Retinal pigment epithelial cell (primary cell): ENCODE measurements at regions not wholly inside any gene's neighbourhood (a gene's known extent, or its start where the extent isn't known, plus 50 kb on each side); places are given as distances from the start of the nearest gene placed in this dataset.
A peak's percentile ranks its signal among the peaks of the same experiment; 100 is the strongest.

Experiments
- DNase-seq: peaks from one replicate; pipeline ENCODE4 v3.0.0-alpha.2; 2010; ENCODE audit warnings: low read depth
- H3K4me3 ChIP-seq: 2 replicates; pipeline ENCODE4 v1.5.1; 2011; ENCODE audit warnings: mild to moderate bottlenecking, low read length, control low read depth, moderate library complexity
- TF ChIP-seq, protein P1 (sequence below): conservative IDR thresholded peaks from 2 replicates; pipeline ENCODE4 v1.5.1; 2011; ENCODE audit warnings: low read depth, low read length, control low read depth, inconsistent platforms

DNA sequence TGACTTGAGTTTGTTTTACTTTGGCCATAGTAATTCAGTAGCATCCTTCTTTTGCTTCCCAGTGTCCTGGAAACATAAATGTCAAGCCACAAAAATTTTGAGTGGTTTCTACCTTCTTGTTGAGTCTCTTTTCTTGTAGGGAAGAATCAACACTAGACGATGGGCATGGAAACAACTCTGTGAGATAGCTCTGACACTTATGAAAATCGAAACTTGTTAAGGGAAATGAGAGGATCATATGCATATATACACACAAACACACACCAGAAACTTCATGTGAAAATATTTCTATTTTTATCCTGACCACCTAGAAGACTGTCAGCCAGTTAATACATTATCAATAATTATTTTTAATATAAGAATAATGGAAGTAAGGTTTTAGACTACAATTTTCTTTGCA lies 1247.3 kb upstream of the FLRT2 start:
- TF ChIP-seq, protein P1, sequence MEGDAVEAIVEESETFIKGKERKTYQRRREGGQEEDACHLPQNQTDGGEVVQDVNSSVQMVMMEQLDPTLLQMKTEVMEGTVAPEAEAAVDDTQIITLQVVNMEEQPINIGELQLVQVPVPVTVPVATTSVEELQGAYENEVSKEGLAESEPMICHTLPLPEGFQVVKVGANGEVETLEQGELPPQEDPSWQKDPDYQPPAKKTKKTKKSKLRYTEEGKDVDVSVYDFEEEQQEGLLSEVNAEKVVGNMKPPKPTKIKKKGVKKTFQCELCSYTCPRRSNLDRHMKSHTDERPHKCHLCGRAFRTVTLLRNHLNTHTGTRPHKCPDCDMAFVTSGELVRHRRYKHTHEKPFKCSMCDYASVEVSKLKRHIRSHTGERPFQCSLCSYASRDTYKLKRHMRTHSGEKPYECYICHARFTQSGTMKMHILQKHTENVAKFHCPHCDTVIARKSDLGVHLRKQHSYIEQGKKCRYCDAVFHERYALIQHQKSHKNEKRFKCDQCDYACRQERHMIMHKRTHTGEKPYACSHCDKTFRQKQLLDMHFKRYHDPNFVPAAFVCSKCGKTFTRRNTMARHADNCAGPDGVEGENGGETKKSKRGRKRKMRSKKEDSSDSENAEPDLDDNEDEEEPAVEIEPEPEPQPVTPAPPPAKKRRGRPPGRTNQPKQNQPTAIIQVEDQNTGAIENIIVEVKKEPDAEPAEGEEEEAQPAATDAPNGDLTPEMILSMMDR, result no peak
- no peak overlapping the region for H3K4me3 ChIP-seq
- DNase-seq, result no peak

DNA sequence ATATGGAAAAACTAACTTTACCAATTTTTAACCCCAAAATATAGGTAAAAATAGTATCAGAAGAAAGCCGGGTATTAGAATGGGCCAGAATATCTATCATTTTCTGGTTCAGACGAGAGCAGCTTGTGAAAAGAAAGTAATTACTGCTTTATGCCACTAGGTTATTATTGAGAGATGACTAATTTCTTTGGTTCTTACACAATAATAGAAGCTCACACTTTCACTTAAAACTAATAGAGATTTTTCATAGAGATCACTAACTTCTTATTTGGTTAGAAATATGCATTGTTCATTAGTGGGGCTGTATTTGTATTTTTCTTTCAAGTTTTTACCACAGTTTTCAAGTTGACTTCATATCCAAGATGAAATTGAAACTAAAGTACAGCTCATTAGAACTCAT lies 1241.2 kb upstream of the FLRT2 start:
- H3K4me3 ChIP-seq, result no peak overlapping the region
- TF ChIP-seq, protein P1, result no peak
- DNase-seq, result no peak

DNA sequence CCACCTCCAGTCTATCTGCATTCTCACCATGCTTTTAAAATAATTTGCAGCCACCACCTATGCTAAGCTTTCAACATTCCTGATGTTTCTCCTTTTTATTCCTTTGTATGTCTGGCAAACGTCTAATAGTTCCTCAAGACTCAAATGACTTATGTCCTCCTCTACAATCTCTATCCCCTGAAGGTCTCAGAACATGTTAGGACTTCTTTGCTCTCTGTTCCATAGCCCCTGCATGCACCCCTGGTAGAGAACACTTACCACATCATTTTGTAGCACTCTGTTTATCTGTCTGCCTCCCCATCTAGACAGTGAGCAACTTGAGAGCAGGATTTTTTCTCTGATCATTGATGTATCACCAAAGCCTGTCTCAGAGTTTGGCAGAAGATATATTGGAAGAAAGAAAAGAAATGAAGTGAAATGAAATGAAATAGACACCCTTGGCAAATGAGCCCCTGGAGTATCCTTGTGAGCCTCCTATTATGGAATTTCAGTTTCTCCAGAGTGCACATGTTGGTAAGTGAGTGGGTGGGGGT lies 1231.2 kb upstream of the FLRT2 start:
- TF ChIP-seq, protein P1, result no peak
- DNase-seq, result no peak
- H3K4me3 ChIP-seq, result no peak overlapping the region

DNA sequence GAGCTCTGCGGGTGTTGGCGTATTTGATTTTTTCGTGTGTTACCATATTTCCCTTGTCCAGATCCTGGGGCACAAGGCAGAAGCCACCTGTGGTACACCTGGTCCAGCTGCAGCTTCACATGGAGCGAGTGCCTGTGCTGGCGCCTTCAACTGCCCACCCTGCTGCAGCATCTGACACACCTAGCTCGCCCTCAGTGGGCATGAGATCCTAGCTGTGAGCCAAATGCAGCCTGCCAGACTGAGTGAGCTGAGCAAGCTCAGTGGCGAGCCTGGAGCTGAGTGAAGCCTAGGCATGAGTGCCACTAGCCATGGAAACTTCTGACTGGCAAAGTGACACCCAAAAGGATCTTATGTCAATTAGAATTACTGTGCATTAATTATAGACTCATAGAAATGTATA lies 1226.8 kb upstream of the FLRT2 start:
- TF ChIP-seq, protein P1, result no peak
- H3K4me3 ChIP-seq, result no peak overlapping the region
- DNase-seq, result no peak

DNA sequence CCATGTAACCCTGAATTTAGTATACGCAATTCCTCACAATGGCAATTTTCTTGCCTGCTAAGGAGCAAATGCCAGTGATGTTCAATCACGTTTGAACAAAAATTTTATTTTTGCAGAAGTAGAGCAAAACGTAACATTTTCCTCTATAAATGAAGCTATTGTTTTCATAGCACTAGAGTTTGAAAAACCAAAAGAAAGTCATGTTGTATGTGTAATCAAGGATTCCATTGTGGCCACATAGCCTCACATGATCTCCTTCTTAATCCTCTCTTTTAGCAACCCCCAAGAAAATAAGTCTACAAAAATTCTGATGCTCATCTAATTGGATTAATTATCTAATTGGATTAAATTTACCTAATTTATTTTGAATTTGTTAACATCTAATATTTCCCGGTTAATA lies 1217.4 kb upstream of the FLRT2 start:
- DNase-seq, result peak; percentile 71
- TF ChIP-seq, protein P1, result no peak
- no peak overlapping the region for H3K4me3 ChIP-seq

DNA sequence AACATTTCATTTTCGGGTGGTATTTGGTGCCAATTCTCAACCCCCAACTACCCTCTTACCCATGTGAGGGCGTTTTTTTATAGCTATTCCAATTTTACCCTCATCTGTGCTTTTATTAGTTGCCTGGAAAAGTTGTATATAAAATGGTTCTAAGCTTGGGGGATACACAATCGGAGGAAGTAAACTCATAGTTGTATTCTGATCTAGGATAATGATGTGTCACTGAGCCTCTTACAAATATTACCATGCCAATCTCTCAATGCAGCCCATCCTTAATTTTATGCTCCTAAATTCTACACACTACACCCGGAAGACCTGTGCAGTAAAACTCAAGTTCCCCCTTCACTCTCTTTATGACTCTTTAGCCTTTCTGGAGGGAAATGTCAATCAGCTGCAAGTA lies 1206.5 kb upstream of the FLRT2 start:
- DNase-seq, result no peak
- H3K4me3 ChIP-seq, result no peak overlapping the region
- TF ChIP-seq, protein P1, result no peak

DNA sequence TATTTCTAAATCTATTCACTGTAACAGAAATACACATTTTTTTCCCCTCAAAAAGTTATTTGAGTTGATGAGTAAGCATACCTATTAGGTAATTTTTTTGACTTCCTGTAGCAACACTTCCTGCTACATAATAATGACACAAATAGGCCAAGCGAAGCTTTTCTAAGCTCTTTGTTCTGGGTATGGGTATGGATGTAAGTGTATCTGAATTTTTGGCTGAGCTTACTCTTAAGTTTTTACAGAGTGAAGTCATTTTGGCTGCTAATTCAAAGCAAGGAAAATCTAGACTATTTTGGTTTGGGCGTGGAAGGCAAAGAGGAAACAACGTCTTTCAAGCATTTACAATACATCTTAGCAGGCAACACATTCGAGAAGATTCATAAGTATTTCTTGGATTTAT lies 1206.0 kb upstream of the FLRT2 start:
- TF ChIP-seq, protein P1, result no peak
- H3K4me3 ChIP-seq, result no peak overlapping the region
- no peak for DNase-seq
